HG03064 (cell line): ENCODE measurements at regions not wholly inside any gene's neighbourhood (a gene's known extent, or its start where the extent isn't known, plus 50 kb on each side); places are given as distances from the start of the nearest gene placed in this dataset.
"Not testable (repeated sequence)": the region's sequence is repeated elsewhere in the genome, so short reads cannot be mapped to it uniquely, and the experiment has no call there.

ENCODE experiments used
- ATAC-seq: cut with Tn5 transposase; IDR thresholded peaks from one replicate; pipeline ENCODE4 v1.9.1; 2021; ENCODE audit warnings: low read depth; ENCODE audit not compliant: unreplicated experiment

- no peak for ATAC-seq
These were observed 230.8 kb downstream of the ABCC12 start for GRCh38 chr16:47924950-47925349.

- no peak for ATAC-seq
These were observed 234.3 kb downstream of the ABCC12 start for GRCh38 chr16:47921535-47921934.

- no peak for ATAC-seq
These were observed 235.1 kb downstream of the ABCC12 start for GRCh38 chr16:47920709-47921108.

- ATAC-seq: no peak
These were observed 238.7 kb downstream of the ABCC12 start for GRCh38 chr16:47917118-47917517.

- no peak for ATAC-seq
These were observed 239.5 kb downstream of the ABCC12 start for GRCh38 chr16:47916266-47916665.

- ATAC-seq: no peak
These were observed 248.7 kb downstream of the ABCC12 start for GRCh38 chr16:47907109-47907508.

GRCh38 chr16:47905771-47906170 is 250.0 kb downstream of the ABCC12 start:
- ATAC-seq: no peak

- no peak for ATAC-seq
These were observed 251.1 kb downstream of the ABCC12 start for GRCh38 chr16:47904691-47905090.

GRCh38 chr16:47903470-47903869 is 252.3 kb downstream of the ABCC12 start:
- ATAC-seq: no peak

- not testable (repeated sequence) for ATAC-seq
These were observed 258.7 kb downstream of the ABCC12 start for GRCh38 chr16:47897105-47897504.

- no peak for ATAC-seq
These were observed 260.6 kb downstream of the ABCC12 start for GRCh38 chr16:47895146-47895545.

GRCh38 chr16:47892999-47893398 is 262.8 kb downstream of the ABCC12 start:
- ATAC-seq: no peak

GRCh38 chr16:47888734-47889133 is 267.1 kb downstream of the ABCC12 start:
- ATAC-seq: no peak

- no peak for ATAC-seq
These were observed 267.7 kb downstream of the ABCC12 start for GRCh38 chr16:47888142-47888541.

GRCh38 chr16:47887496-47887895 is 268.3 kb downstream of the ABCC12 start:
- no peak for ATAC-seq

GRCh38 chr16:47886631-47887415 is 269.0 kb downstream of the ABCC12 start:
- ATAC-seq: no peak

- no peak for ATAC-seq
These were observed 269.7 kb downstream of the ABCC12 start for GRCh38 chr16:47886139-47886538.

GRCh38 chr16:47885489-47885888 is 270.3 kb downstream of the ABCC12 start:
- no peak for ATAC-seq

GRCh38 chr16:47884116-47884725 is 271.6 kb downstream of the ABCC12 start:
- no peak for ATAC-seq

- no peak for ATAC-seq
These were observed 274.2 kb downstream of the ABCC12 start for GRCh38 chr16:47881574-47881973.

- ATAC-seq: no peak
These were observed 275.1 kb downstream of the ABCC12 start for GRCh38 chr16:47880653-47881052.

- ATAC-seq: no peak
These were observed 278.6 kb downstream of the ABCC12 start for GRCh38 chr16:47877166-47877565.
